GM10266 (cell line): ENCODE measurements at regions not wholly inside any gene's neighbourhood (a gene's known extent, or its start where the extent isn't known, plus 50 kb on each side); places are given as distances from the start of the nearest gene placed in this dataset.

Source experiments
- DNase-seq: peaks from one replicate; pipeline ENCODE4 v3.0.0; 2012; ENCODE audit errors: extremely low spot score
- CTCF ChIP-seq: IDR thresholded peaks from 2 replicates; pipeline ENCODE4 v1.5.1; 2012; ENCODE audit warnings: mild to moderate bottlenecking, low read depth; ENCODE audit not compliant: control insufficient read depth, insufficient read depth; ENCODE audit errors: missing control alignments

GRCh38 chr2:13545320-13545719 is 828.6 kb downstream of the TRIB2 start:
- no peak for TF ChIP-seq CTCF
- DNase-seq, result no peak

GRCh38 chr2:13546131-13546530 is 829.4 kb downstream of the TRIB2 start:
- TF ChIP-seq CTCF, result no peak
- DNase-seq, result no peak

DNA sequence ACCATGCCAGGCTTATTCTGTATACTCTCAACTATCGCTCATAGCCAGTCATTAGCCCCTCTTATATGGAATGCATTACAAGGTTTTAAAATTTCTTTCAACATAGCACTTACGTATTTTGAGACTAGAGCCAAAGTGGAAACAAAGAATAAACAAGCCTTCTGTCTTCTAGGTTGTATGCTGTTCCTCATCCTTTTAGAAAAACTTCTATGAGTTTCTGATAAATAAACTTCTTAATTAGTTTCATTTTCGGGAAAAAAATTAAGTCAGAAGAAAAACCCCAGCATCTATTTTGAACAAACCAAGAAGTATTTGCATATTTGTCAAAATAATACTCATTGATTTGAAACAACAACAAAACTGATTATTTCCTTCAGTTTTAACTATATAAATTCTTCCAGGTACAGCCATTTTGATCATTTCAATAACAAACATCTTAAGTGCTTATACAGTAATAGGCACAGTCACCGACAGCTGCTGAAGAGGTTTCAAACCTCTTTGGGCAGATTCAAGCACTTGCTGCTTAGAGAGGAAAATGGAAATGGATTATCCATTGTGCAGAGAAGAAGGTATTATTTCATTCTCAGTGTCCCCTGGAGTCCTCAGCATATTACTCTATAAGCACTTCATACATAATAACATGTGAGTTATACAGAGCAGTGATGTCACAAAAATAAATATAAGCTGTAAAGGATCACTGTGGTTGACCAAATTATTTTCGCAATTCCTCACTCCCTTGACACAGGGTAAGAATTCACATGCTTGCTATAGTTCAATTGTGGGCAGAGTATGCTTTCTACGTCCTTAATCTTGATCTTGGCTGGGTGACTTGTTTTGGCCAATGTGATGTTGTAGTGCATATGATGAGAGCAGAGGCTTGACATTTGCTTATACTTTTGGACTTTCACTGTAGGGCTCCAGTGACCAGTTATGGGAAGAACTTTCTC is 833.8 kb downstream of the TRIB2 start:
- no peak for DNase-seq
- no peak for TF ChIP-seq CTCF

GRCh38 chr2:13558368-13558767 is 841.6 kb downstream of the TRIB2 start:
- no peak for DNase-seq

GRCh38 chr2:13560322-13560721 is 843.6 kb downstream of the TRIB2 start:
- DNase-seq, result no peak

More at GRCh38 chr2:13558368-13558767, 841.6 kb downstream of the TRIB2 start:
- no peak for TF ChIP-seq CTCF

GRCh38 chr2:13572466-13572865 is 855.7 kb downstream of the TRIB2 start:
- no peak for DNase-seq
- TF ChIP-seq CTCF, result no peak

More at GRCh38 chr2:13560322-13560721, 843.6 kb downstream of the TRIB2 start:
- no peak for TF ChIP-seq CTCF

- no peak for TF ChIP-seq CTCF
- DNase-seq, result no peak
Measured at GRCh38 chr2:13574831-13575230, 858.1 kb downstream of the TRIB2 start.
